ENCODE measurements at regions not wholly inside any gene's neighbourhood (a gene's known extent, or its start where the extent isn't known, plus 50 kb on each side); places are given as distances from the start of the nearest gene placed in this dataset.

- TF ChIP-seq CTCF (IDR thresholded peaks at IDR 0.05) (no peak), POLR2A (IDR thresholded peaks at IDR 0.05) (no peak)
These were observed 332.2 kb upstream of the GBE1 start for GRCh38 chr3:82093641-82094040.
